GM23248 (cell line): ENCODE measurements at regions not wholly inside any gene's neighbourhood (a gene's known extent, or its start where the extent isn't known, plus 50 kb on each side); places are given as distances from the start of the nearest gene placed in this dataset.

Experiments used
- EZH2 ChIP-seq: fragments of 200-600 bp; sonication (generic); IDR thresholded peaks from 2 replicates; pipeline ENCODE4 v1.6.1; 2018; ENCODE audit warnings: antibody characterized with exemption, mild to moderate bottlenecking; ENCODE audit not compliant: insufficient read depth, poor library complexity, severe bottlenecking
- EZH2phosphoT487 ChIP-seq: fragments of 200-600 bp; sonication (generic); IDR thresholded peaks from 2 replicates; pipeline ENCODE4 v1.6.1; 2018; ENCODE audit warnings: antibody characterized with exemption, moderate library complexity, mild to moderate bottlenecking, low read depth; ENCODE audit not compliant: insufficient read depth

- TF ChIP-seq EZH2phosphoT487 (no peak), EZH2 (no peak)
Observed at GRCh38 chr4:14446904-14447303, 555.4 kb upstream of the CPEB2 start.
